ENCODE measurements at regions not wholly inside any gene's neighbourhood (a gene's known extent, or its start where the extent isn't known, plus 50 kb on each side); places are given as distances from the start of the nearest gene placed in this dataset.

DNA sequence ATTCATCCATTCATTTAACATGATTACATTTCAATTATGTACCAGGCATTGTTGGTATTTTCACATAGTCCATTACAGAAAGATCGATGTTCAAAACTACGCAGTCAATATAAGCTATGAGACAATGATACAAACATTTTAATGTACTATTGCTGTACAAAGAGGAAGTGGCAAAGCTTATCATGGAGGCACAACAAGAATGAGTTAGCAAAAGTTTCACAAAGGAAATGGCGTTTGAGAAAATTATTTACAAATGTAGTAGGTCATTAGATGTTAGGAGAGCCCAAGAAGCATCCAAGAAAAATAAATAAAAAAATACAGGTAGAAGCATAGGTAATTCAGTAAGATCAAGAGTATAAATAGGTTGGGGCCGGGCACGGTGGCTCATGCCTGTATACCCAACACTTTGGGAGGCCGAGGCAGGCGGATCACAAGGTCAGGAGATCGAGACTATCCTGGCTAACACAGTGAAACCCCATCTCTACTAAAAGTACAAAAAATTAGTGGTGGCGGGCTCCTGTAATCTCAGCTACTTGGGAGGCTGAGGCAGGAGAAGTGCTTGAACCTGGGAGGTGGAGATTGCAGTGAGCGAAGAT is 1730.8 kb upstream of the CELF4 start:
- Histone ChIP-seq H2AK5ac (ENCODE audit: low read depth, low read length) (no peak overlapping the region), H4K8ac (ENCODE audit: low read depth, low read length) (no peak overlapping the region), H3K18ac (ENCODE audit: low read length) (no peak overlapping the region), H3K14ac (ENCODE audit: low read length) (no peak overlapping the region), H3K9me3 (replicated peaks in 1 of 2; ENCODE audit: control insufficient read depth in 2 of 2, insufficient read depth in 1 of 2, low read depth in 1 of 2, low read length in 2 of 2) (no peaks in the 10 kb centered on the region), H2BK12ac (ENCODE audit: low read length) (no peak overlapping the region), H3K4me3 (ENCODE audit: low read length in 2 of 2) (no peak overlapping the region), H3K9ac (ENCODE audit: low read depth, low read length, poor library complexity) (no peak overlapping the region), H2BK120ac (ENCODE audit: low read depth, low read length) (no peak overlapping the region), H2AFZ (ENCODE audit: low read length) (no peak overlapping the region), H3K4ac (ENCODE audit: low read length) (no peak overlapping the region), H3K36me3 (replicated peaks in 1 of 2; ENCODE audit: control insufficient read depth in 2 of 2, insufficient read depth in 2 of 2, low read length in 2 of 2) (no peaks in the 10 kb centered on the region), H3K27me3 (ENCODE audit: control insufficient read depth in 3 of 3, insufficient read depth in 3 of 3, low read depth in 1 of 3, low read length in 3 of 3) (no peaks in the 10 kb centered on the region), H3K79me1 (ENCODE audit: low read depth, low read length) (no peaks in the 10 kb centered on the region), H2BK15ac (ENCODE audit: low read length) (no peak overlapping the region), H2BK5ac (ENCODE audit: low read length) (no peak overlapping the region), H3K4me2 (ENCODE audit: insufficient read depth, low read length, poor library complexity, severe bottlenecking) (no peak overlapping the region), H3K4me1 (ENCODE audit: control insufficient read depth in 2 of 2, insufficient read depth in 1 of 2, low read depth in 1 of 2, low read length in 2 of 2) (no peaks in the 10 kb centered on the region), H3K23ac (ENCODE audit: low read depth, low read length, poor library complexity) (no peak overlapping the region), H4K91ac (ENCODE audit: low read depth, low read length, poor library complexity) (no peak overlapping the region), H3K27ac (replicated peaks; ENCODE audit: low read length) (no peak overlapping the region)
- DNase-seq (ENCODE audit: low spot score): no peak
- WGBS, 2 donors (ENCODE audit: extremely low coverage in 2 of 2, insufficient read length in 2 of 2, insufficient replicate concordance in 1 of 2): no CpG with 5 or more reads among the region's 10 CpGs

DNA sequence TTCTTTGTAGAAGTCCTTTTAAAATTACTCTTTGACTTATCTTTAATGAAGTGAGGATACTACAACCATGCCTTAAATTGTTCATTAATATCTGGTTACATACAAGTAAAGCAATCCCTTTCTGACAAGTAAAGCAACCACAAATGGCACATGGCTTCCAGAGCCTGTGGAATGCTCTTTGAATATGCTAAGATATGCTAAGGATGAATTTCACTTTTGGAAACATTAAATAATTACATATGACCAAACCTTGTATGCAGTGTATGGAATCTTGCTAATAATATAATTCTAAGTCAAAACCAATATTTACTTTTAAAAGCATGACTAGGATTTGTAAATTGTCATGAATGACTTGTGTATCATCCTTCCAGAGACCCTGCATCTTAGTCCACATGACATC is 1711.2 kb upstream of the CELF4 start:
- Histone ChIP-seq H3K36me3 (replicated peaks in 1 of 2; ENCODE audit: control insufficient read depth in 2 of 2, insufficient read depth in 2 of 2, low read length in 2 of 2) (no peaks in the 10 kb centered on the region), H3K4ac (ENCODE audit: low read length) (no peak overlapping the region), H4K8ac (ENCODE audit: low read depth, low read length) (no peak overlapping the region), H3K23ac (ENCODE audit: low read depth, low read length, poor library complexity) (no peak overlapping the region), H3K79me1 (ENCODE audit: low read depth, low read length) (no peaks in the 10 kb centered on the region), H2BK5ac (ENCODE audit: low read length) (no peak overlapping the region), H2AK5ac (ENCODE audit: low read depth, low read length) (no peak overlapping the region), H3K14ac (ENCODE audit: low read length) (no peak overlapping the region), H2BK120ac (ENCODE audit: low read depth, low read length) (no peak overlapping the region), H3K27me3 (ENCODE audit: control insufficient read depth in 3 of 3, insufficient read depth in 3 of 3, low read depth in 1 of 3, low read length in 3 of 3) (no peaks in the 10 kb centered on the region), H3K4me3 (ENCODE audit: low read length in 2 of 2) (no peak overlapping the region), H2BK12ac (ENCODE audit: low read length) (no peak overlapping the region), H3K4me1 (ENCODE audit: control insufficient read depth in 2 of 2, insufficient read depth in 1 of 2, low read depth in 1 of 2, low read length in 2 of 2) (peaks cover 0 to under 1% of the 10 kb centered on the region in 2 donors), H3K9me3 (replicated peaks in 1 of 2; ENCODE audit: control insufficient read depth in 2 of 2, insufficient read depth in 1 of 2, low read depth in 1 of 2, low read length in 2 of 2) (peaks cover 0 to 4% of the 10 kb centered on the region in 2 donors), H2BK15ac (ENCODE audit: low read length) (no peak overlapping the region), H3K4me2 (ENCODE audit: insufficient read depth, low read length, poor library complexity, severe bottlenecking) (no peak overlapping the region), H3K27ac (replicated peaks; ENCODE audit: low read length) (no peak overlapping the region), H4K91ac (ENCODE audit: low read depth, low read length, poor library complexity) (no peak overlapping the region), H3K9ac (ENCODE audit: low read depth, low read length, poor library complexity) (no peak overlapping the region), H2AFZ (ENCODE audit: low read length) (no peak overlapping the region), H3K18ac (ENCODE audit: low read length) (no peak overlapping the region)
- no peak for DNase-seq (ENCODE audit: low spot score)

DNA sequence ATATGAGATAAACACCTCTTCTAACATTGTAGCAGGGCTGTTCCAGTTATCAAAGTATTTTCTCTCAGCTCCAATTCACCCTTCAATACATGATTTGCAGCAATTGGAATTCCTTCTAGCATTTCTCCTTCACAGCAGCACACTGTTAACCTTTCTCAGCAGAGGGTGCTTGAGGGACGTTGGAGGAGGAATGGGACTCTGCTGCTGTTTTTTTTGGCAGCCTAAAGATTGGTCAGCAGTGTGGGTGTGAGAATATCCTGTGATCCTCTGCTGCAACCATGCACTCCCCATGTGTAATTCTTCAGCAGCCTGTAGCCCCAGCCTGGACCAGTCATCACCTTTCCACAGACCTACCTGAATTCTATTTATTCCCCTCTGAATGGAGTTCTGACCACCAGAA is 1708.9 kb upstream of the CELF4 start:
- Histone ChIP-seq H2BK15ac (ENCODE audit: low read length) (no peak overlapping the region), H2BK12ac (ENCODE audit: low read length) (no peak overlapping the region), H4K8ac (ENCODE audit: low read depth, low read length) (no peak overlapping the region), H3K36me3 (replicated peaks in 1 of 2; ENCODE audit: control insufficient read depth in 2 of 2, insufficient read depth in 2 of 2, low read length in 2 of 2) (no peaks in the 10 kb centered on the region), H3K23ac (ENCODE audit: low read depth, low read length, poor library complexity) (no peak overlapping the region), H2BK5ac (ENCODE audit: low read length) (no peak overlapping the region), H2AK5ac (ENCODE audit: low read depth, low read length) (no peak overlapping the region), H3K9ac (ENCODE audit: low read depth, low read length, poor library complexity) (no peak overlapping the region), H3K14ac (ENCODE audit: low read length) (no peak overlapping the region), H4K91ac (ENCODE audit: low read depth, low read length, poor library complexity) (no peak overlapping the region), H3K9me3 (replicated peaks in 1 of 2; ENCODE audit: control insufficient read depth in 2 of 2, insufficient read depth in 1 of 2, low read depth in 1 of 2, low read length in 2 of 2) (peaks cover 0 to 4% of the 10 kb centered on the region in 2 donors), H3K4ac (ENCODE audit: low read length) (no peak overlapping the region), H3K79me1 (ENCODE audit: low read depth, low read length) (no peaks in the 10 kb centered on the region), H3K27me3 (ENCODE audit: control insufficient read depth in 3 of 3, insufficient read depth in 3 of 3, low read depth in 1 of 3, low read length in 3 of 3) (no peaks in the 10 kb centered on the region), H3K18ac (ENCODE audit: low read length) (no peak overlapping the region), H3K4me2 (ENCODE audit: insufficient read depth, low read length, poor library complexity, severe bottlenecking) (no peak overlapping the region), H2AFZ (ENCODE audit: low read length) (no peak overlapping the region), H2BK120ac (ENCODE audit: low read depth, low read length) (no peak overlapping the region), H3K27ac (replicated peaks; ENCODE audit: low read length) (no peak overlapping the region), H3K4me3 (ENCODE audit: low read length in 2 of 2) (no peak overlapping the region), H3K4me1 (ENCODE audit: control insufficient read depth in 2 of 2, insufficient read depth in 1 of 2, low read depth in 1 of 2, low read length in 2 of 2) (no peaks in the 10 kb centered on the region)
- DNase-seq (ENCODE audit: low spot score): no peak
- WGBS, 2 donors (ENCODE audit: extremely low coverage in 2 of 2, insufficient read length in 2 of 2, insufficient replicate concordance in 1 of 2): no CpG with 5 or more reads among the region's 1 CpG

DNA sequence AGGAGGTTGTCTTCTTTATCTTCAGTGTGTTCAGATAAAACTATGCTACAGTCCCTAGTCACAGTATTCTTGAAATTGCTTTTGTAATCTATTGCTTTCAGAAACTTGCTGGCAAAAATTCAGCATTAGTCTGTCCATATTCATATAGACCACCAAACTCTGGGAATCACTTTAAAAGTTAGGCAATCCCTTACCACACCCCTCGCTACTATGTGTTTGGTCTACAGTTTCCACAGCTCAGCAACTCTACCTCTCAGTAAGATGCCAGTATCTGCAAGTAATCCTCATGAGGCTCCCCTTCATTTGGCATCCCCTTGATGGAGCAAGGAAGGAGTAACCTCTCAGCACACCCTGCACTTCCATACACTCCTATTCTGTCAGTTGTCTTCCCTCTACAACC is 1706.6 kb upstream of the CELF4 start:
- peaks cover 0 to 4% of the 10 kb centered on the region in 2 donors for H3K9me3 ChIP-seq (replicated peaks in 1 of 2; ENCODE audit: control insufficient read depth in 2 of 2, insufficient read depth in 1 of 2, low read depth in 1 of 2, low read length in 2 of 2)
- H3K27me3 ChIP-seq (ENCODE audit: control insufficient read depth in 3 of 3, insufficient read depth in 3 of 3, low read depth in 1 of 3, low read length in 3 of 3): no peaks in the 10 kb centered on the region
- H2AK5ac ChIP-seq (ENCODE audit: low read depth, low read length): no peak overlapping the region
- H2BK120ac ChIP-seq (ENCODE audit: low read depth, low read length): no peak overlapping the region
- no peak overlapping the region for H4K8ac ChIP-seq (ENCODE audit: low read depth, low read length)
- H3K27ac ChIP-seq (replicated peaks; ENCODE audit: low read length): no peak overlapping the region
- no peak overlapping the region for H4K91ac ChIP-seq (ENCODE audit: low read depth, low read length, poor library complexity)
- no peak overlapping the region for H2AFZ ChIP-seq (ENCODE audit: low read length)
- H3K23ac ChIP-seq (ENCODE audit: low read depth, low read length, poor library complexity): no peak overlapping the region
- no peak for DNase-seq (ENCODE audit: low spot score)
- H3K4me1 ChIP-seq (ENCODE audit: control insufficient read depth in 2 of 2, insufficient read depth in 1 of 2, low read depth in 1 of 2, low read length in 2 of 2): no peaks in the 10 kb centered on the region
- no CpG with 5 or more reads among the region's 1 CpG for WGBS, 2 donors (ENCODE audit: extremely low coverage in 2 of 2, insufficient read length in 2 of 2, insufficient replicate concordance in 1 of 2)
- no peak overlapping the region for H2BK5ac ChIP-seq (ENCODE audit: low read length)
- H3K79me1 ChIP-seq (ENCODE audit: low read depth, low read length): no peaks in the 10 kb centered on the region
- no peak overlapping the region for H3K9ac ChIP-seq (ENCODE audit: low read depth, low read length, poor library complexity)
- H3K36me3 ChIP-seq (replicated peaks in 1 of 2; ENCODE audit: control insufficient read depth in 2 of 2, insufficient read depth in 2 of 2, low read length in 2 of 2): no peaks in the 10 kb centered on the region
- H2BK12ac ChIP-seq (ENCODE audit: low read length): no peak overlapping the region
- H3K18ac ChIP-seq (ENCODE audit: low read length): no peak overlapping the region
- no peak overlapping the region for H3K14ac ChIP-seq (ENCODE audit: low read length)
- H3K4me2 ChIP-seq (ENCODE audit: insufficient read depth, low read length, poor library complexity, severe bottlenecking): no peak overlapping the region
- no peak overlapping the region for H2BK15ac ChIP-seq (ENCODE audit: low read length)
- H3K4ac ChIP-seq (ENCODE audit: low read length): no peak overlapping the region
- no peak overlapping the region for H3K4me3 ChIP-seq (ENCODE audit: low read length in 2 of 2)

Data from neuronal stem cell (in vitro differentiated cells).